Body of pancreas (tissue), 4 donors: ENCODE measurements at regions not wholly inside any gene's neighbourhood (a gene's known extent, or its start where the extent isn't known, plus 50 kb on each side); places are given as distances from the start of the nearest gene placed in this dataset.

ENCODE experiments used
- CTCF ChIP-seq, 7 experiments: fragments of 450-650 bp in 4 of 7; fragments of 200-600 bp in 3 of 7; sonication (generic) in 3 of 7; IDR thresholded peaks; one replicate each; pipeline ENCODE4 v1.5.1; 2016 to 2019; ENCODE audit warnings: antibody characterized with exemption in 7 of 7
- POLR2A ChIP-seq, 3 donors: fragments of 450-650 bp; IDR thresholded peaks; one replicate each; pipeline ENCODE4 v1.6.1; 2016; ENCODE audit warnings: antibody characterized with exemption in 3 of 3, mild to moderate bottlenecking in 2 of 3

GRCh38 chr14:37848985-37849621, 253.7 kb downstream of the TTC6 start:
- TF ChIP-seq CTCF (IDR thresholded peaks at IDR 0.05) = no peak
- TF ChIP-seq POLR2A (IDR thresholded peaks at IDR 0.05) = no peak
